ENCODE measurements at regions not wholly inside any gene's neighbourhood (a gene's known extent, or its start where the extent isn't known, plus 50 kb on each side); places are given as distances from the start of the nearest gene placed in this dataset.

GRCh38 chr13:40060296-40061007, 405.0 kb downstream of the COG6 start:
- Histone ChIP-seq H3K36me3 (ENCODE audit: insufficient read depth, low read length) (no peaks in the 10 kb centered on the region), H3K4me1 (ENCODE audit: insufficient read depth, low read length) (no peaks in the 10 kb centered on the region), H3K4me3 (ENCODE audit: low read length) (no peak overlapping the region), H3K27ac (ENCODE audit: low read depth in 1 of 2, low read length in 2 of 2) (no peak overlapping the region), H3K9me3 (ENCODE audit: control insufficient read depth in 1 of 2, insufficient read depth in 1 of 2, low read length in 2 of 2) (no peaks in the 10 kb centered on the region), H3K27me3 (ENCODE audit: control insufficient read depth in 1 of 2, insufficient read depth in 2 of 2, low read length in 2 of 2) (no peaks in the 10 kb centered on the region)
- Mint-ChIP-seq H3K4me3 (no peak overlapping the region), H3K36me3 (ENCODE audit: low read depth) (no peaks in the 10 kb centered on the region), H3K9me3 (no peaks in the 10 kb centered on the region), H3K4me1 (ENCODE audit: low read depth) (peaks cover 33% of the 10 kb centered on the region), H3K27me3 (no peaks in the 10 kb centered on the region), H3K27ac (no peak overlapping the region)
- ChIA-PET POLR2A (no interaction called here), CTCF (interaction anchor here (2.3 kb wide), 1 partner anchor 118 kb away, joined by 5 read pairs; no protein-coding TSS in a partner anchor)
- intact Hi-C loops (cut with DNase I, micrococcal nuclease) = no loop called here
- ATAC-seq (ENCODE audit: poor library complexity) = no peak
- no peak for TF ChIP-seq CTCF (IDR thresholded peaks at IDR 0.05)
- no peak for DNase-seq

- no peak for DNase-seq
- H3K4me3 ChIP-seq (ENCODE audit: low read length) = no peak overlapping the region
- H3K4me3 Mint-ChIP-seq = no peak overlapping the region
- H3K27me3 ChIP-seq (ENCODE audit: control insufficient read depth in 1 of 2, insufficient read depth in 2 of 2, low read length in 2 of 2) = no peaks in the 10 kb centered on the region
- H3K9me3 ChIP-seq (ENCODE audit: control insufficient read depth in 1 of 2, insufficient read depth in 1 of 2, low read length in 2 of 2) = no peaks in the 10 kb centered on the region
- no peaks in the 10 kb centered on the region for H3K36me3 Mint-ChIP-seq (ENCODE audit: low read depth)
- no peaks in the 10 kb centered on the region for H3K4me1 ChIP-seq (ENCODE audit: insufficient read depth, low read length)
- no peak overlapping the region for H3K27ac ChIP-seq (ENCODE audit: low read depth in 1 of 2, low read length in 2 of 2)
- peaks cover 36% of the 10 kb centered on the region for H3K4me1 Mint-ChIP-seq (ENCODE audit: low read depth)
- TF ChIP-seq CTCF (IDR thresholded peaks at IDR 0.05) = no peak
- POLR2A ChIA-PET = interaction anchor here (0.6 kb wide), 1 partner anchor 12 kb away, joined by 3 read pairs; no protein-coding TSS in a partner anchor
- intact Hi-C loops (cut with DNase I, micrococcal nuclease) = no loop called here
- no peaks in the 10 kb centered on the region for H3K36me3 ChIP-seq (ENCODE audit: insufficient read depth, low read length)
- ATAC-seq (ENCODE audit: poor library complexity) = no peak
- no peak overlapping the region for H3K27ac Mint-ChIP-seq
- CTCF ChIA-PET = interaction anchor here (2.3 kb wide), 1 partner anchor 119 kb away, joined by 5 read pairs; no protein-coding TSS in a partner anchor
- H3K27me3 Mint-ChIP-seq = no peaks in the 10 kb centered on the region
- no peaks in the 10 kb centered on the region for H3K9me3 Mint-ChIP-seq
Observed at GRCh38 chr13:40061466-40062450, 406.3 kb downstream of the COG6 start.

GRCh38 chr13:40063278-40063698, 407.8 kb downstream of the COG6 start:
- Histone ChIP-seq H3K27ac (ENCODE audit: low read depth in 1 of 2, low read length in 2 of 2) (no peak overlapping the region), H3K4me3 (ENCODE audit: low read length) (no peak overlapping the region), H3K4me1 (ENCODE audit: insufficient read depth, low read length) (no peaks in the 10 kb centered on the region), H3K36me3 (ENCODE audit: insufficient read depth, low read length) (no peaks in the 10 kb centered on the region), H3K9me3 (ENCODE audit: control insufficient read depth in 1 of 2, insufficient read depth in 1 of 2, low read length in 2 of 2) (no peaks in the 10 kb centered on the region), H3K27me3 (ENCODE audit: control insufficient read depth in 1 of 2, insufficient read depth in 2 of 2, low read length in 2 of 2) (no peaks in the 10 kb centered on the region)
- Mint-ChIP-seq H3K4me1 (ENCODE audit: low read depth) (peaks cover 36% of the 10 kb centered on the region), H3K27ac (no peak overlapping the region), H3K27me3 (no peaks in the 10 kb centered on the region), H3K9me3 (no peaks in the 10 kb centered on the region), H3K4me3 (no peak overlapping the region), H3K36me3 (ENCODE audit: low read depth) (no peaks in the 10 kb centered on the region)
- intact Hi-C loops (cut with DNase I, micrococcal nuclease) = no loop called here
- no peak for ATAC-seq (ENCODE audit: poor library complexity)
- TF ChIP-seq CTCF (IDR thresholded peaks at IDR 0.05) = no peak
- ChIA-PET POLR2A (no interaction called here), CTCF (interaction anchor here (1.9 kb wide), 1 partner anchor 121 kb away, joined by 4 read pairs; no protein-coding TSS in a partner anchor)
- DNase-seq = no peak
